GM21360 (cell line): ENCODE measurements at regions not wholly inside any gene's neighbourhood (a gene's known extent, or its start where the extent isn't known, plus 50 kb on each side); places are given as distances from the start of the nearest gene placed in this dataset.

ENCODE experiments used
- ATAC-seq: cut with Tn5 transposase; IDR thresholded peaks from one replicate; pipeline ENCODE4 v1.9.1; 2021; ENCODE audit warnings: mild to moderate bottlenecking, moderate library complexity; ENCODE audit not compliant: unreplicated experiment

GRCh38 chr4:14880805-14881204, 121.5 kb upstream of the CPEB2 start:
- no peak for ATAC-seq

GRCh38 chr4:14883166-14883565, 119.1 kb upstream of the CPEB2 start:
- ATAC-seq: no peak

- no peak for ATAC-seq
Observed at GRCh38 chr4:14883661-14884060, 118.6 kb upstream of the CPEB2 start.

GRCh38 chr4:14887842-14888433, 114.3 kb upstream of the CPEB2 start:
- ATAC-seq: no peak

- ATAC-seq: no peak
Observed at GRCh38 chr4:14888790-14889572, 113.3 kb upstream of the CPEB2 start.

GRCh38 chr4:14892563-14892962, 109.7 kb upstream of the CPEB2 start:
- ATAC-seq: no peak

GRCh38 chr4:14893713-14894112, 108.6 kb upstream of the CPEB2 start:
- no peak for ATAC-seq

- no peak for ATAC-seq
Observed at GRCh38 chr4:14894392-14895292, 107.6 kb upstream of the CPEB2 start.

GRCh38 chr4:14896656-14897175, 105.6 kb upstream of the CPEB2 start:
- no peak for ATAC-seq

GRCh38 chr4:14897217-14897616, 105.1 kb upstream of the CPEB2 start:
- no peak for ATAC-seq

GRCh38 chr4:14898989-14899388, 103.3 kb upstream of the CPEB2 start:
- no peak for ATAC-seq

- no peak for ATAC-seq
Observed at GRCh38 chr4:14902342-14902741, 99.9 kb upstream of the CPEB2 start.

- no peak for ATAC-seq
Observed at GRCh38 chr4:14903321-14903720, 99.0 kb upstream of the CPEB2 start.

GRCh38 chr4:14906805-14907204, 95.5 kb upstream of the CPEB2 start:
- no peak for ATAC-seq

GRCh38 chr4:14908635-14909034, 93.6 kb upstream of the CPEB2 start:
- ATAC-seq: no peak

GRCh38 chr4:14910411-14910810, 91.9 kb upstream of the CPEB2 start:
- no peak for ATAC-seq

- ATAC-seq: no peak
Observed at GRCh38 chr4:14912426-14912825, 89.9 kb upstream of the CPEB2 start.

GRCh38 chr4:14915018-14915417, 87.3 kb upstream of the CPEB2 start:
- ATAC-seq: no peak

GRCh38 chr4:14916554-14917297, 85.6 kb upstream of the CPEB2 start:
- ATAC-seq: no peak

- no peak for ATAC-seq
Observed at GRCh38 chr4:14917298-14917633, 85.0 kb upstream of the CPEB2 start.

- no peak for ATAC-seq
Observed at GRCh38 chr4:14918336-14918735, 83.9 kb upstream of the CPEB2 start.
